Brain microvascular endothelial cell (primary cell): ENCODE measurements at regions not wholly inside any gene's neighbourhood (a gene's known extent, or its start where the extent isn't known, plus 50 kb on each side); places are given as distances from the start of the nearest gene placed in this dataset.

Source experiments
- DNase-seq: peaks from one replicate; pipeline ENCODE4 v3.0.0-alpha.2; 2020
- H3K27ac ChIP-seq: fragments of 250-450 bp; sonication (Bioruptor Pico); 2 replicates; pipeline ENCODE4 v1.5.1; 2020; ENCODE audit warnings: mild to moderate bottlenecking, moderate library complexity
- H3K27me3 ChIP-seq: fragments of 250-450 bp; sonication (Bioruptor Pico); replicated peaks from 2 replicates; pipeline ENCODE4 v1.5.1; 2020; ENCODE audit warnings: mild to moderate bottlenecking
- H3K36me3 ChIP-seq: fragments of 250-450 bp; sonication (Bioruptor Pico); replicated peaks from 2 replicates; pipeline ENCODE4 v1.5.1; 2020; ENCODE audit warnings: mild to moderate bottlenecking
- H3K4me3 ChIP-seq: 2 replicates; pipeline ENCODE4 v1.5.1; 2011; ENCODE audit warnings: low read depth, mild to moderate bottlenecking, control low read depth, low read length, moderate library complexity
- CTCF ChIP-seq: IDR thresholded peaks from 2 replicates; pipeline ENCODE4 v1.5.1; 2011; ENCODE audit warnings: low read depth, mild to moderate bottlenecking, moderate library complexity, low read length, control low read depth, inconsistent platforms; ENCODE audit errors: missing control alignments
- in situ Hi-C: cut with HindIII; loops from 2 replicates; pipeline ENCODE4 v1.10.0; 2017; ENCODE audit warnings: low sequenced_read_pairs, low pct_ligation_motif_present

DNA sequence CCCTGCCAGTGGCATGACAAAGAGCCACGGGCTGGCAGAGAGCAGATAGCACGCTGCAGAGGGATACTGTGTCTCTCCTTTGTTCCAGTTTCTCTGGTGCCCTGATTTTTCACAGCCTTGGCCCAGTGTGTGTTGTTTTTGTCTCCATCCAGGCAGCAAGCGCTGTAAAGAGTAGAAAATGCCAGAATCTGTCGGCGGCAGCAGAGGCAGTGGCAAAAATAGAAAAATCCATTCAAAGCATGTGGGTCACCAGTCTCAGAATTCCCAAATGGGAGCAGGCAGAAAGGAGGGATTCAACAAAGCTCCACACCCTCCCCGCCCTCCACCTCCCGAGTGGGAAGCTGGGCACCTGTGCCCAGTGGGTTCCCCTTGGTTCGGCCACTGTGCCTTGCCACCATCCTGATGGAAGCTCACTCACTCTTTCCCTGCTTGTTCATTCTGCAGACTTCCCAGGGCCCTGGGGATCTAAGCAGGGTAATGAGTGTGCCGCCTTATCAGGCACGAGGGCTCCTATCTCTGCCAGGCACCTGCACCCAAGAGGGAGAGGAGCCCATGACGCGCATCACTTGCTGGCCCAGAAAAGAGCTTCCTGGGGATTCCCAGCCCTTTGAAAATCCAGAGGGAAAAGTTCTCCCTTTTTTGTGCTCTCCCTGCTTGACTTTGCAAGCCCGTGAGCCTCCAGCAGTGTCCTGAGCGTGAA is 416.9 kb downstream of the IRS2 start:
- no peaks in the 10 kb centered on the region for H3K27me3 ChIP-seq
- H3K36me3 ChIP-seq, result no peaks in the 10 kb centered on the region
- in situ Hi-C loops, result loop anchor here (25.0 kb wide), 1 partner anchor 207 kb away; no protein-coding TSS in a partner anchor
- no peak for TF ChIP-seq CTCF
- H3K4me3 ChIP-seq, result no peak overlapping the region
- no peak for DNase-seq
- no peak overlapping the region for H3K27ac ChIP-seq

GRCh38 chr13:109368230-109368629 is 418.2 kb downstream of the IRS2 start:
- no peaks in the 10 kb centered on the region for H3K36me3 ChIP-seq
- in situ Hi-C loops, result loop anchor here (25.0 kb wide), 1 partner anchor 206 kb away; no protein-coding TSS in a partner anchor
- no peaks in the 10 kb centered on the region for H3K27me3 ChIP-seq
- no peak for TF ChIP-seq CTCF
- H3K4me3 ChIP-seq, result no peak overlapping the region
- DNase-seq, result no peak
- H3K27ac ChIP-seq, result no peak overlapping the region

DNA sequence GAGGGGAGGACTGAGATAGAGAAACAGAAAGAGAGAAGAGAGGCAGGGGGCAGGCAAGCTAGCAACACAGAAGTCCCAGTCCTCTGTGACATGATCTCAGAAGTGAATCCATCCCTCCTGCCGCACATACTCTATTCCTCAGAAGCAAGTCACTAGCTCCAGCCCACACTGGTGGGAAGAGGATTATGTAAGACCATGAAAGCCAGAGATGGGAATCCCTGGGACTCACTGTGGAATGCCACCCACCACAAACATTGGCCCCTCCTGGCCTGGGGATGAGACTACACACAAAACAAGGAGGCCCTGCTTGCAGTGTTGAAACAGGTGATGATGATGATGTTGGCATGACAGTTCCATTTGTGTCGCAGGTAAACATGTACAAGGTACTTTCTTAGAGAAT is 419.9 kb downstream of the IRS2 start:
- H3K27ac ChIP-seq, result no peak overlapping the region
- no peaks in the 10 kb centered on the region for H3K27me3 ChIP-seq
- no peak for DNase-seq
- no peak for TF ChIP-seq CTCF
- H3K4me3 ChIP-seq, result no peak overlapping the region
- in situ Hi-C loops, result loop anchor here (25.0 kb wide), 1 partner anchor 204 kb away; no protein-coding TSS in a partner anchor
- H3K36me3 ChIP-seq, result no peaks in the 10 kb centered on the region

DNA sequence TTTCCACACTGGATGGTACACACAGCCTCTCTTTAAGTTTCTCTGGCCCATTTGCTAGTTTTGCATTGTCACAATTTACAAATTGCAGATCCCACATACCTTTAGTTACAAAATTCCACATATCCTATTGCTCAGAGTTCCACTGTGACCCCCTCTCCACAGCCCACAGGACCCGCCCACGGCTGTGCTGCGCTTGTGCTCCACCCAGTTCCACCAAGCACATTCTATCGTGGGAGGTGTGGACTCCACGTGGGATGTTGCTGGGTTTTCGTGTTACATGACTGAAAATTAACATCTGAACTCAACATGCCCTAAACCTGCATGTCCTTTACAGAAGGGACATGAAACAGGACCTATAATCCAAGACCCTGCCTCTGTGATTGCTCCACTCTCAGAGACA is 423.0 kb downstream of the IRS2 start:
- Histone ChIP-seq H3K36me3 (no peaks in the 10 kb centered on the region), H3K27me3 (no peaks in the 10 kb centered on the region), H3K4me3 (no peak overlapping the region), H3K27ac (no peak overlapping the region)
- TF ChIP-seq CTCF, result no peak
- DNase-seq, result no peak
- in situ Hi-C loops, result loop anchor here (25.0 kb wide), 1 partner anchor 201 kb away; no protein-coding TSS in a partner anchor

- in situ Hi-C loops, result loop anchor here (25.0 kb wide), 1 partner anchor 200 kb away; no protein-coding TSS in a partner anchor
- no peak for DNase-seq
Observed at GRCh38 chr13:109362616-109363015, 423.8 kb downstream of the IRS2 start.

More at GRCh38 chr13:109362616-109363015, 423.8 kb downstream of the IRS2 start:
- no peak overlapping the region for H3K27ac ChIP-seq
- no peak overlapping the region for H3K4me3 ChIP-seq
- H3K36me3 ChIP-seq, result no peaks in the 10 kb centered on the region
- H3K27me3 ChIP-seq, result no peaks in the 10 kb centered on the region
- no peak for TF ChIP-seq CTCF
